Testis (tissue), 2 donors: ENCODE measurements at regions not wholly inside any gene's neighbourhood (a gene's known extent, or its start where the extent isn't known, plus 50 kb on each side); places are given as distances from the start of the nearest gene placed in this dataset.

Experiments
- DNase-seq: peaks from one replicate; pipeline ENCODE4 v3.0.0-alpha.2; 2019
- H3K27ac ChIP-seq, 2 donors: fragments of 200-600 bp; sonication (generic); one replicate each; pipeline ENCODE4 v1.5.1; 2019
- H3K27me3 ChIP-seq: fragments of 200-600 bp; sonication (generic); one replicate; pipeline ENCODE4 v1.5.1; 2019
- H3K36me3 ChIP-seq: fragments of 200-600 bp; sonication (generic); one replicate; pipeline ENCODE4 v1.5.1; 2017; ENCODE audit warnings: low read depth; ENCODE audit errors: missing control alignments
- H3K4me1 ChIP-seq: fragments of 200-600 bp; sonication (generic); one replicate; pipeline ENCODE4 v1.5.1; 2019
- H3K4me3 ChIP-seq, 2 donors: fragments of 200-600 bp; sonication (generic); one replicate each; pipeline ENCODE4 v1.5.1; 2017 to 2019
- H3K9me3 ChIP-seq: fragments of 200-600 bp; sonication (generic); one replicate; pipeline ENCODE4 v1.5.1; 2017
- POLR2A ChIP-seq: fragments of 450-650 bp; IDR thresholded peaks from one replicate; pipeline ENCODE4 v1.6.1; 2017; ENCODE audit warnings: antibody characterized with exemption, mild to moderate bottlenecking, moderate library complexity
- whole genome bisulfite sequencing, 2 donors: methylation state at CpG; one replicate each; pipeline ENCODE4 v1.1.5; 2018; 5-methylcytosine and 5-hydroxymethylcytosine counted together
- intact Hi-C: fragments of 100-400 bp; cut with DNase I; formaldehyde crosslinking; loops from one replicate; pipeline ENCODE4 v1.15.1; 2023; ENCODE audit warnings: low total_unique reads
- TF ChIP-seq, protein P1 (sequence below), 3 experiments: fragments of 450-650 bp in 2 of 3; fragments of 200-600 bp in 1 of 3; sonication (generic) in 1 of 3; IDR thresholded peaks; one replicate each; pipeline ENCODE4 v1.5.1; 2016 to 2019; ENCODE audit warnings: antibody characterized with exemption in 3 of 3, mild to moderate bottlenecking in 2 of 3, moderate library complexity in 1 of 3

DNA sequence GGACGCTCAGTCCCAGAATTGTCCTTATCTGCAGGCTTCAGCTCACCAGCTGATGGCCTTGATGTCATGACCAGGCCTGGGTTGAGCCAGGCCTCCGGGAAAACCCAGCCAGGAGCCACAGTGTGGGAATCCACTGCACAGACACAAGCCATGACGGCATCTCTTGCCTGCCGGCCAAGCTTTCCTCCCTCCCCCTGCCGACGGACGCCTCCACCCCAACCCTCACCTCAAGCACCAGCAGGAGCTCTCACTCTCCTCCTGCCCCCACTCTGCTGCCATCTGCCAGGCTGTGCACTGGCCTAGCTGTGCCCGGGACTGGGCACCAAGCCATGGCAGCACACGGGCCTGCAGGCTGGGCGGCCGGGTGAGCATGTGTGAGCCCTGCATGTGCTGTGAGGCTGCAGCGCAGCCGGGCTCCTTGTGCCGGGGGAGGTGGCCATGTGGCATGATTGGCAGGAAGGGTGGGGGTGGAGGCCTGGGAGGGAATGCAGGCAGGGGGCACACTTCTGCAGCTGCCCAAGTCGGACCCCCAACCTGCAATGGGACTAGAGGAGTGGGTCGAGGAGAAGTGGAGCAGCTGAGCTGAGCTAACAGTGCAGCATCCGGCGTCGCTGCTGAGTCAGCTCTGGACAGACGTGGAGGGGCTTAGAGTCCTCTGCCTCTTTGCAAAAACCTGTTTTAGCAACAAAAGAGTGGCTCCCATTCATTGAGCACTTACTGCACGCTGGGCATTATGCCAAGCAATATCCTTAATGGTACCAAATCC, 268.5 kb downstream of the CBLN1 start:
- Histone ChIP-seq H3K4me3 (no peak overlapping the region), H3K27ac (no peak overlapping the region), H3K9me3 (no peaks in the 10 kb centered on the region), H3K4me1 (no peaks in the 10 kb centered on the region), H3K36me3 (no peaks in the 10 kb centered on the region), H3K27me3 (no peaks in the 10 kb centered on the region)
- intact Hi-C loops: no loop called here
- DNase-seq: no peak
- TF ChIP-seq POLR2A: no peak
- TF ChIP-seq, protein P1, sequence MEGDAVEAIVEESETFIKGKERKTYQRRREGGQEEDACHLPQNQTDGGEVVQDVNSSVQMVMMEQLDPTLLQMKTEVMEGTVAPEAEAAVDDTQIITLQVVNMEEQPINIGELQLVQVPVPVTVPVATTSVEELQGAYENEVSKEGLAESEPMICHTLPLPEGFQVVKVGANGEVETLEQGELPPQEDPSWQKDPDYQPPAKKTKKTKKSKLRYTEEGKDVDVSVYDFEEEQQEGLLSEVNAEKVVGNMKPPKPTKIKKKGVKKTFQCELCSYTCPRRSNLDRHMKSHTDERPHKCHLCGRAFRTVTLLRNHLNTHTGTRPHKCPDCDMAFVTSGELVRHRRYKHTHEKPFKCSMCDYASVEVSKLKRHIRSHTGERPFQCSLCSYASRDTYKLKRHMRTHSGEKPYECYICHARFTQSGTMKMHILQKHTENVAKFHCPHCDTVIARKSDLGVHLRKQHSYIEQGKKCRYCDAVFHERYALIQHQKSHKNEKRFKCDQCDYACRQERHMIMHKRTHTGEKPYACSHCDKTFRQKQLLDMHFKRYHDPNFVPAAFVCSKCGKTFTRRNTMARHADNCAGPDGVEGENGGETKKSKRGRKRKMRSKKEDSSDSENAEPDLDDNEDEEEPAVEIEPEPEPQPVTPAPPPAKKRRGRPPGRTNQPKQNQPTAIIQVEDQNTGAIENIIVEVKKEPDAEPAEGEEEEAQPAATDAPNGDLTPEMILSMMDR (IDR thresholded peaks at IDR 0.05): no peak
- WGBS, 2 donors: 56 to 57% methylated on average over 10 to 21 of the region's 21 CpGs

DNA sequence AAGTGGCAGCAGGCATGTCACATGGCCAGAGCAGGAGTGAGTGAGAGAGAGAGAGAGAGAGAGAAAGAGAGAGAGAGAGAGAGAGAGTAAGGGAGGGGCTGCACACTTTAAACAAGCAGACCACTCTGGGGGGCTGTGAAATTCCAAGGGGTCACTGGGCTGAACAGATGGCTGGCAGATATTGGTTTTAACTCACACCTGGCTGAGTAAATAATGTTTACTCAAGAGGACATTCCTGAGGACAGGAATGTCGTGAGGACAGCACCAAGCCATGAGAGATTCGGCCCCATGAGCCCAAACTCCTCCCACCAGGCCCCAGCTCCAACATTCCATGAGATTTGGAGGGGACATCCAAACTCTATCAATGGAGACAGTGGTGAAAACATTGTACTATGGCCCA, 269.7 kb downstream of the CBLN1 start:
- no peak for DNase-seq
- intact Hi-C loops: no loop called here
- Histone ChIP-seq H3K36me3 (no peaks in the 10 kb centered on the region), H3K27me3 (no peaks in the 10 kb centered on the region), H3K27ac (no peak overlapping the region), H3K4me3 (no peak overlapping the region), H3K4me1 (no peaks in the 10 kb centered on the region), H3K9me3 (no peaks in the 10 kb centered on the region)
- TF ChIP-seq, protein P1 (IDR thresholded peaks at IDR 0.05): no peak
- no peak for TF ChIP-seq POLR2A
- 41 to 50% methylated on average over 2 of the region's 2 CpGs for WGBS, 2 donors

DNA sequence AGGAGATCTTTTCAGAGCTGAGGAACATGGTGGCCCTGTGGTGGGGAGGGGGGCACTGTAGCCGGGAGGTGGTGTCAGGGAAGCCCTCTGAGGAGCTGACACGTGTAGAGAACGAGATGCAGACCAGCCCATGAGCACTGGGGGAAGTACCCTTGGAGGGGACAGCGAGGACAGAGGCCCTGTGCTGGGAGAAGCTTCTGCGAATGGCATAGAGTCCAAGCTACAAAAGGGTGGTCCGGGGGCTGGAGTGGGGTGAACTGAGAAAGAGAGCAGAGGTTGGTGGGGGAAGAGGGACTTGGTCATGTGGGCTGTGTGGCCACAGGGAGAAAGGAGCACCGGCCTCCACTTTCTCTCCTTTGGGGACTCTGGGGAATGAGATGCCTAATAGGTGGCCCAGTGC, 270.8 kb downstream of the CBLN1 start:
- Histone ChIP-seq H3K9me3 (no peaks in the 10 kb centered on the region), H3K4me3 (no peak overlapping the region), H3K27me3 (no peaks in the 10 kb centered on the region), H3K4me1 (no peaks in the 10 kb centered on the region), H3K27ac (no peak overlapping the region), H3K36me3 (no peaks in the 10 kb centered on the region)
- TF ChIP-seq, protein P1 (IDR thresholded peaks at IDR 0.05): no peak
- no peak for TF ChIP-seq POLR2A
- WGBS, 2 donors: 82 to 89% methylated on average over 7 of the region's 7 CpGs
- DNase-seq: no peak
- intact Hi-C loops: no loop called here

DNA sequence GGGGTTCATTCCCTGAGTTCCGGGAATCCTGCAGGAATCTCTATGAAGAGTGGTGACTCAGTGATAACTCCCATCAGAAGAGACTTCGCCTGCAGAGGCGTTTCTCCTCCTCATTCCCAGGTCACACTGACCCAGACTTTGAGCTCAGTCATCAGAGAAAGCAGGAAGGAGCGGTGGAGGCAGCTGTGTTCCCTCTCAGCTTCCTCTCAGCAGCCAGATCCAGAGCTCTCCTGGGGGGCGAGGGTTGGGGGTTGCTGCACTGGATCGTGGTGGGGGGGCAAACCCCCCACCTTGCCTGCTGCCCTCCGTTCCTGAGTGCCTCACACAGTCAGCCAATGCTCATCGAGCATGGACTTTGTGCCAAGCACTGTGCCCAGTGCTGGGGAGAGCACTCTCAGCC, 271.2 kb downstream of the CBLN1 start:
- H3K27me3 ChIP-seq: no peaks in the 10 kb centered on the region
- DNase-seq: no peak
- intact Hi-C loops: no loop called here
- no peak overlapping the region for H3K4me3 ChIP-seq
- H3K4me1 ChIP-seq: no peaks in the 10 kb centered on the region
- 67 to 69% methylated on average over 3 to 8 of the region's 8 CpGs for WGBS, 2 donors
- H3K36me3 ChIP-seq: no peaks in the 10 kb centered on the region
- no peak overlapping the region for H3K27ac ChIP-seq
- no peak for TF ChIP-seq POLR2A
- H3K9me3 ChIP-seq: no peaks in the 10 kb centered on the region

DNA sequence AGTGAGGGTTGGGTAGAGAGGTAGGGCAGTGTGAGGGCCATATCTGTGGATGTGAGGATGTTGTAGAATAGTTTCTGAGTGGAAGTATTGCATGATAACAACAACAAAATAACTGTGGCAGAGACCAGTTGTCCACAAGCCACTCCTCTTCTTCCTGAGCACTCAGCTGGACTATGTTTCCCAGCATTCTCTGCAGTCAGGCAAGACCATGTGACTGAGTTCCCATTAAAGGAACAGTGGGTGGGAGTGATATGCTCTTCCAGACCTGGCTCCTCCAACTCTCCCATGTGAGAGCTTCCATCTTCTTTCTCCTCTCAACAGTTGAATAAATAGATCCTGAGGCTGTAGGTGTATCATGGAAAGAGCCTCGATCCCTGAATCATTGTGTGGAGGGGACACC, 272.4 kb downstream of the CBLN1 start:
- H3K4me1 ChIP-seq: no peaks in the 10 kb centered on the region
- intact Hi-C loops: no loop called here
- no peak for DNase-seq
- TF ChIP-seq, protein P1 (IDR thresholded peaks at IDR 0.05): no peak
- TF ChIP-seq POLR2A: no peak
- no peaks in the 10 kb centered on the region for H3K27me3 ChIP-seq
- 90 to 92% methylated on average over 1 of the region's 1 CpG for WGBS, 2 donors
- H3K36me3 ChIP-seq: no peaks in the 10 kb centered on the region
- H3K27ac ChIP-seq: no peak overlapping the region
- no peak overlapping the region for H3K4me3 ChIP-seq
- no peaks in the 10 kb centered on the region for H3K9me3 ChIP-seq
